Heart left ventricle (tissue), 13 donors: ENCODE measurements at regions not wholly inside any gene's neighbourhood (a gene's known extent, or its start where the extent isn't known, plus 50 kb on each side); places are given as distances from the start of the nearest gene placed in this dataset.

Experiments used
- CTCF ChIP-seq, 12 donors: fragments of 200-600 bp; sonication (generic) in 4 of 12; IDR thresholded peaks; one replicate each; pipeline versions ENCODE4 v1.5.0 to v1.8.0; 2018 to 2022; ENCODE audit warnings: antibody characterized with exemption in 12 of 12, mild to moderate bottlenecking in 5 of 12
- POLR2A ChIP-seq, 2 donors: fragments of 450-650 bp; IDR thresholded peaks; one replicate each; pipeline ENCODE4 v1.6.1; 2017; ENCODE audit warnings: antibody characterized with exemption in 2 of 2, mild to moderate bottlenecking in 2 of 2, moderate library complexity in 2 of 2
- donor health status: ischemic (EF 13 %, LVEDD 7.1; RV severe dilation, severe dysfunction).
- donor health status: DM: no; HTN: yes; CAD: no.
- donor health status: DM: no; HTN: no; CAD: no.
- donor health status: ischemic (EF 25% LVEDD 6.9; RV normal size, moderate dysfunction).
- donor health status: ischemic (EF 25% LVEDD 5.7; RV mildly dilated, moderate dysfunction).
- donor health status: ischemic (EF 35%, LVEDD 5.7; RV mildly dilated, moderate dysfunction).
- donor health status: nonischemic (EF 11% LVEDD 7.7; RV severe dilation, severe dysfunction).
- donor health status: DM: yes; HTN: yes; CAD: no.
- donor health status: PGD.
- donor health status: ischemic (EF 29% LVEDD 5.4; RV normal size, mild dysfunction).
- donor health status: nonischemic (EF 23%, LVEDD 6.1; RV moderate dilation, normal function).

GRCh38 chr13:30844548-30845296 lies 61.3 kb upstream of the MEDAG start:
- TF ChIP-seq CTCF (IDR thresholded peaks at IDR 0.05) = no peak
- TF ChIP-seq POLR2A (IDR thresholded peaks at IDR 0.05) = no peak
